HepG2 (cell line): ENCODE measurements at regions not wholly inside any gene's neighbourhood (a gene's known extent, or its start where the extent isn't known, plus 50 kb on each side); places are given as distances from the start of the nearest gene placed in this dataset.

ENCODE experiments used
- ARHGAP35 ChIP-seq: sonication (generic); formaldehyde crosslinking; IDR thresholded peaks from 2 replicates; pipeline ENCODE4 v1.9.0; 2022; ENCODE audit warnings: mild to moderate bottlenecking, inconsistent platforms, moderate library complexity, missing genetic modification reagents, borderline replicate concordance
- BRD4 ChIP-seq: sonication (generic); formaldehyde crosslinking; IDR thresholded peaks from 2 replicates; pipeline ENCODE4 v1.4.0; 2020; ENCODE audit warnings: missing genetic modification reagents
- CEBPG ChIP-seq: IDR thresholded peaks from 2 replicates; pipeline ENCODE4 v1.6.1; 2016
- CREB3 ChIP-seq: sonication (generic); formaldehyde crosslinking; IDR thresholded peaks from 2 replicates; pipeline ENCODE4 v1.5.0; 2020; ENCODE audit warnings: missing genetic modification reagents
- FUBP1 ChIP-seq: sonication (generic); formaldehyde crosslinking; IDR thresholded peaks from 2 replicates; pipeline ENCODE4 v1.5.1; 2020; ENCODE audit warnings: missing genetic modification reagents, mild to moderate bottlenecking, borderline replicate concordance
- HNRNPLL ChIP-seq: fragments of 200-400 bp; formaldehyde crosslinking; IDR thresholded peaks from 2 replicates; pipeline ENCODE4 v1.6.1; 2017; ENCODE audit warnings: mild to moderate bottlenecking, low read depth, low read length; ENCODE audit not compliant: poor library complexity, severe bottlenecking
- HOXA3 ChIP-seq: sonication (generic); formaldehyde crosslinking; IDR thresholded peaks from 2 replicates; pipeline ENCODE4 v1.5.0; 2020; ENCODE audit warnings: missing genetic modification reagents
- KLF6 ChIP-seq: IDR thresholded peaks from 2 replicates; pipeline ENCODE4 v1.8.0; 2016; ENCODE audit warnings: missing biosample characterization, missing genetic modification reagents
- MAF1 ChIP-seq: sonication (generic); formaldehyde crosslinking; IDR thresholded peaks from 2 replicates; pipeline ENCODE4 v1.5.0; 2020; ENCODE audit warnings: missing genetic modification reagents, borderline replicate concordance
- MEF2D ChIP-seq: sonication (generic); formaldehyde crosslinking; IDR thresholded peaks from 2 replicates; pipeline ENCODE4 v1.5.1; 2020; ENCODE audit warnings: mild to moderate bottlenecking, missing genetic modification reagents
- NFYC ChIP-seq: IDR thresholded peaks from 2 replicates; pipeline ENCODE4 v1.6.1; 2016; ENCODE audit warnings: missing genetic modification reagents, missing compliant biosample characterization
- POGK ChIP-seq: sonication (generic); formaldehyde crosslinking; conservative IDR thresholded peaks from 2 replicates; pipeline ENCODE4 v1.8.0; 2022; ENCODE audit warnings: mild to moderate bottlenecking, moderate library complexity, missing genetic modification reagents
- RELA ChIP-seq: sonication (generic); formaldehyde crosslinking; IDR thresholded peaks from 2 replicates; pipeline ENCODE4 v1.4.0; 2020; ENCODE audit warnings: missing genetic modification reagents
- SNAI1 ChIP-seq: sonication (generic); formaldehyde crosslinking; IDR thresholded peaks from 2 replicates; pipeline ENCODE4 v1.5.0; 2020; ENCODE audit warnings: mild to moderate bottlenecking, missing genetic modification reagents, borderline replicate concordance
- SP5 ChIP-seq: IDR thresholded peaks from 2 replicates; pipeline ENCODE4 v1.6.1; 2016; ENCODE audit warnings: low read depth, borderline replicate concordance
- YEATS4 ChIP-seq: sonication (generic); formaldehyde crosslinking; IDR thresholded peaks from 2 replicates; pipeline ENCODE4 v1.4.0; 2020; ENCODE audit warnings: missing genetic modification reagents, borderline replicate concordance
- ZBTB3 ChIP-seq: sonication (generic); formaldehyde crosslinking; IDR thresholded peaks from 2 replicates; pipeline ENCODE4 v1.4.0; 2020; ENCODE audit warnings: low read depth, mild to moderate bottlenecking, moderate library complexity, missing genetic modification reagents, borderline replicate concordance
- ZNF432 ChIP-seq: sonication (generic); formaldehyde crosslinking; IDR thresholded peaks from 2 replicates; pipeline ENCODE4 v1.5.0; 2020; ENCODE audit warnings: missing genetic modification reagents, mild to moderate bottlenecking, borderline replicate concordance
- ZNF691 ChIP-seq: sonication (generic); formaldehyde crosslinking; IDR thresholded peaks from 2 replicates; pipeline ENCODE4 v1.4.0; 2020; ENCODE audit warnings: missing genetic modification reagents, low read depth, mild to moderate bottlenecking, borderline replicate concordance
- ZNF891 ChIP-seq: sonication (generic); formaldehyde crosslinking; IDR thresholded peaks from 2 replicates; pipeline ENCODE4 v1.5.0; 2020; ENCODE audit warnings: mild to moderate bottlenecking, missing genetic modification reagents
- ZSCAN12 ChIP-seq: sonication (generic); formaldehyde crosslinking; IDR thresholded peaks from 2 replicates; pipeline ENCODE4 v1.9.0; 2021; ENCODE audit warnings: mild to moderate bottlenecking, missing genetic modification reagents
- ZSCAN9 ChIP-seq: IDR thresholded peaks from 2 replicates; pipeline ENCODE4 v1.6.1; 2016; ENCODE audit warnings: borderline replicate concordance
- TF ChIP-seq, protein P1 (sequence below): sonication (generic); formaldehyde crosslinking; IDR thresholded peaks from 2 replicates; pipeline ENCODE4 v1.9.0; 2021; ENCODE audit warnings: missing genetic modification reagents, mild to moderate bottlenecking, borderline replicate concordance

DNA sequence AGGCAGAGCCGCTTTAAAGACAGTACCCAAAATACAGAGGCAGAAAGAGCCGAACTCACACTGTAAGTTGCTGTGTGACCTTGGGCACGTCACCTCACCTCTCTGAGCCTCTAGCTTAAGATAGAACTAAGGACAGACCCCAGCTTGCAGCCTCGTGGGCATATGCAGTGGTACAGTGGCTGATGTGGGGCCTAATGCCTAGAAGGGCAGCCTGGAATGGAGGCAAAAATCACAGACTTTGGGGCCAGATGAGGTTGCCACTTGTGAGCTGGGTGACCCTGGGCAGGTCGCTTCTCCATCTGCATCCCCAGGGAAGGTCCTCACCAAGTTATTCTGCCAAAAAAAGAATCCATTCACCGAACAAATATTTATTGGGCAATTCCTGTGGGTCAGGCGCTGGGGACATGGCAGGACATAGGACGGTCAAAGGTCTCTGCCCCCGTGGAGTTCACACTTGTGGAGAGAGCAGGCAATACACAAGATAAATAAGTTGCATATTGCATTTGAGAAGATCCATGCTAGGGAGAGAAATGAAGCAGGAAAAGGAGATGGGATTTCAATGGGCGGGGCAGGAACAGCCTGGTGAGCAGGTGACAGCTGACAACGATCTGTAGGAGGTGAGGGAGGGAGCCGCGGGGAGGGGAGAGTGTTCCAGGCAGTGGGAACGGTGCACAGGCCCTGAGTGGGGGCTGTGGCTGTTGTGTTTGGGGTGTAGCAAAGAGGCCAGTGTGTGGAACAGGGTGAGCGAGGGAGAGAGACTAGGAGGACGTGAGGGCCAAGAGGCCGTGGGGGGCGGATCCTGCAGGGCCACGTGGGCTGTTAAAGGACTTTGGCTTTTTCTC is 115.2 kb downstream of the CEBPB start (continued):
- TF ChIP-seq POGK (CRISPR knock-in tag) (peak; percentile 63; the same call in 1 of the 2 replicates), MAF1 (CRISPR knock-in tag) (no peak), ZSCAN9 (peak; percentile 80), ZBTB3 (CRISPR knock-in tag) (peak; percentile 94), CEBPG (CRISPR knock-in tag) (peak; percentile 98), SNAI1 (CRISPR knock-in tag) (peak; percentile 74; the same call in 1 of the 2 replicates), NFYC (CRISPR knock-in tag) (0 out of 2 replicates have a peak, but pooled peaks have one; percentile 3), ZSCAN12 (CRISPR knock-in tag) (no peak), HNRNPLL (peak; percentile 12), ZNF691 (CRISPR knock-in tag) (peak; percentile 68; the same call in 1 of the 2 replicates), RELA (CRISPR knock-in tag) (no peak), BRD4 (CRISPR knock-in tag) (peak; percentile 75), YEATS4 (CRISPR knock-in tag) (peak; percentile 33), SP5 (peak; percentile 99), CREB3 (no peak; the same call in 1 of the 2 replicates), MEF2D (CRISPR knock-in tag) (peak; percentile 98), ZNF432 (no peak; the same call in 1 of the 2 replicates), FUBP1 (CRISPR knock-in tag) (no peak), ZNF891 (CRISPR knock-in tag) (peak; percentile 78; the same call in 1 of the 2 replicates), KLF6 (CRISPR knock-in tag) (peak; percentile 66), ARHGAP35 (CRISPR knock-in tag) (peak; percentile 23; the same call in 1 of the 2 replicates), HOXA3 (CRISPR knock-in tag) (peak; percentile 63; the same call in 1 of the 2 replicates)
- TF ChIP-seq, protein P1, sequence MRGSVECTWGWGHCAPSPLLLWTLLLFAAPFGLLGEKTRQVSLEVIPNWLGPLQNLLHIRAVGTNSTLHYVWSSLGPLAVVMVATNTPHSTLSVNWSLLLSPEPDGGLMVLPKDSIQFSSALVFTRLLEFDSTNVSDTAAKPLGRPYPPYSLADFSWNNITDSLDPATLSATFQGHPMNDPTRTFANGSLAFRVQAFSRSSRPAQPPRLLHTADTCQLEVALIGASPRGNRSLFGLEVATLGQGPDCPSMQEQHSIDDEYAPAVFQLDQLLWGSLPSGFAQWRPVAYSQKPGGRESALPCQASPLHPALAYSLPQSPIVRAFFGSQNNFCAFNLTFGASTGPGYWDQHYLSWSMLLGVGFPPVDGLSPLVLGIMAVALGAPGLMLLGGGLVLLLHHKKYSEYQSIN = no peak; the same call in 1 of the 2 replicates
